ENCODE measurements at regions not wholly inside any gene's neighbourhood (a gene's known extent, or its start where the extent isn't known, plus 50 kb on each side); places are given as distances from the start of the nearest gene placed in this dataset.

- no peak for TF ChIP-seq POLR2AphosphoS5 (IDR thresholded peaks at IDR 0.05; ENCODE audit: low read depth)
- no peak for TF ChIP-seq CREB1 (CRISPR knock-in tag; IDR thresholded peaks at IDR 0.05; ENCODE audit: low read depth)
- TF ChIP-seq, protein P1, sequence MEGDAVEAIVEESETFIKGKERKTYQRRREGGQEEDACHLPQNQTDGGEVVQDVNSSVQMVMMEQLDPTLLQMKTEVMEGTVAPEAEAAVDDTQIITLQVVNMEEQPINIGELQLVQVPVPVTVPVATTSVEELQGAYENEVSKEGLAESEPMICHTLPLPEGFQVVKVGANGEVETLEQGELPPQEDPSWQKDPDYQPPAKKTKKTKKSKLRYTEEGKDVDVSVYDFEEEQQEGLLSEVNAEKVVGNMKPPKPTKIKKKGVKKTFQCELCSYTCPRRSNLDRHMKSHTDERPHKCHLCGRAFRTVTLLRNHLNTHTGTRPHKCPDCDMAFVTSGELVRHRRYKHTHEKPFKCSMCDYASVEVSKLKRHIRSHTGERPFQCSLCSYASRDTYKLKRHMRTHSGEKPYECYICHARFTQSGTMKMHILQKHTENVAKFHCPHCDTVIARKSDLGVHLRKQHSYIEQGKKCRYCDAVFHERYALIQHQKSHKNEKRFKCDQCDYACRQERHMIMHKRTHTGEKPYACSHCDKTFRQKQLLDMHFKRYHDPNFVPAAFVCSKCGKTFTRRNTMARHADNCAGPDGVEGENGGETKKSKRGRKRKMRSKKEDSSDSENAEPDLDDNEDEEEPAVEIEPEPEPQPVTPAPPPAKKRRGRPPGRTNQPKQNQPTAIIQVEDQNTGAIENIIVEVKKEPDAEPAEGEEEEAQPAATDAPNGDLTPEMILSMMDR (conservative IDR thresholded peaks at IDR 0.05; ENCODE audit: low read depth in 2 of 2): peak; percentile 47 to 73
- no peak for TF ChIP-seq EZH2 (IDR thresholded peaks at IDR 0.05; ENCODE audit: low read depth, unreplicated experiment)
- TF ChIP-seq, protein P2, sequence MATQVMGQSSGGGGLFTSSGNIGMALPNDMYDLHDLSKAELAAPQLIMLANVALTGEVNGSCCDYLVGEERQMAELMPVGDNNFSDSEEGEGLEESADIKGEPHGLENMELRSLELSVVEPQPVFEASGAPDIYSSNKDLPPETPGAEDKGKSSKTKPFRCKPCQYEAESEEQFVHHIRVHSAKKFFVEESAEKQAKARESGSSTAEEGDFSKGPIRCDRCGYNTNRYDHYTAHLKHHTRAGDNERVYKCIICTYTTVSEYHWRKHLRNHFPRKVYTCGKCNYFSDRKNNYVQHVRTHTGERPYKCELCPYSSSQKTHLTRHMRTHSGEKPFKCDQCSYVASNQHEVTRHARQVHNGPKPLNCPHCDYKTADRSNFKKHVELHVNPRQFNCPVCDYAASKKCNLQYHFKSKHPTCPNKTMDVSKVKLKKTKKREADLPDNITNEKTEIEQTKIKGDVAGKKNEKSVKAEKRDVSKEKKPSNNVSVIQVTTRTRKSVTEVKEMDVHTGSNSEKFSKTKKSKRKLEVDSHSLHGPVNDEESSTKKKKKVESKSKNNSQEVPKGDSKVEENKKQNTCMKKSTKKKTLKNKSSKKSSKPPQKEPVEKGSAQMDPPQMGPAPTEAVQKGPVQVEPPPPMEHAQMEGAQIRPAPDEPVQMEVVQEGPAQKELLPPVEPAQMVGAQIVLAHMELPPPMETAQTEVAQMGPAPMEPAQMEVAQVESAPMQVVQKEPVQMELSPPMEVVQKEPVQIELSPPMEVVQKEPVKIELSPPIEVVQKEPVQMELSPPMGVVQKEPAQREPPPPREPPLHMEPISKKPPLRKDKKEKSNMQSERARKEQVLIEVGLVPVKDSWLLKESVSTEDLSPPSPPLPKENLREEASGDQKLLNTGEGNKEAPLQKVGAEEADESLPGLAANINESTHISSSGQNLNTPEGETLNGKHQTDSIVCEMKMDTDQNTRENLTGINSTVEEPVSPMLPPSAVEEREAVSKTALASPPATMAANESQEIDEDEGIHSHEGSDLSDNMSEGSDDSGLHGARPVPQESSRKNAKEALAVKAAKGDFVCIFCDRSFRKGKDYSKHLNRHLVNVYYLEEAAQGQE (IDR thresholded peaks at IDR 0.05; ENCODE audit: unreplicated experiment): no peak
- TF ChIP-seq JUNB (IDR thresholded peaks at IDR 0.05; ENCODE audit: unreplicated experiment): no peak
- no peak for TF ChIP-seq EZH2phosphoT487 (IDR thresholded peaks at IDR 0.05; ENCODE audit: unreplicated experiment)
- no peak for TF ChIP-seq NANOG (IDR thresholded peaks at IDR 0.05; ENCODE audit: borderline replicate concordance)
These were observed 572.6 kb downstream of the TLR4 start for GRCh38 chr9:118276784-118277183.

All from GM23338 (cell line).